ENCODE measurements at regions not wholly inside any gene's neighbourhood (a gene's known extent, or its start where the extent isn't known, plus 50 kb on each side); places are given as distances from the start of the nearest gene placed in this dataset.

GRCh38 chr12:58656254-58657009, 263.9 kb downstream of the LRIG3 start:
- no peak overlapping the region for H2AK9ac ChIP-seq (replicated peaks; ENCODE audit: low read depth, low read length, poor library complexity)
- dilution Hi-C loops (cut with HindIII; ENCODE audit: low sequenced_read_pairs, unreplicated experiment), result no loop called here
- POLR2A ChIA-PET (ENCODE audit: unreplicated experiment), result no interaction called here

More at GRCh38 chr12:58656254-58657009, 263.9 kb downstream of the LRIG3 start:
- peak overlapping the region; percentile 67 for H2AFZ ChIP-seq (replicated peaks; ENCODE audit: low read length, poor library complexity)
- H3K27ac ChIP-seq (ENCODE audit: insufficient read depth, low read length), result peak overlapping the region; percentile 20; the same call in 1 of the 2 replicates
- TF ChIP-seq CEBPB (IDR thresholded peaks at IDR 0.05; ENCODE audit: low read depth, low read length) (no peak), RFX5 (IDR thresholded peaks at IDR 0.05; ENCODE audit: low read depth, low read length) (no peak), NFE2L2 (IDR thresholded peaks at IDR 0.05; ENCODE audit: low read depth, low read length) (no peak), ELK1 (IDR thresholded peaks at IDR 0.05; ENCODE audit: borderline replicate concordance, low read depth, low read length) (no peak), CHD1 (IDR thresholded peaks at IDR 0.05; ENCODE audit: low read depth, low read length) (no peak), MAZ (IDR thresholded peaks at IDR 0.05; ENCODE audit: borderline replicate concordance, low read depth, low read length) (no peak)
- H2BK120ac ChIP-seq (ENCODE audit: low read depth, low read length), result peak overlapping the region; percentile 51
- no peaks in the 10 kb centered on the region for H3K79me1 ChIP-seq (ENCODE audit: low read depth in 1 of 2, low read length in 2 of 2)
- H4K8ac ChIP-seq (ENCODE audit: low read depth in 2 of 2, low read length in 2 of 2), result peak overlapping the region in 1 of 2 experiments; percentile 22; a peak in 2 of 4 replicates
- H3K9me3 ChIP-seq (ENCODE audit: control insufficient read depth, insufficient read depth, low read length), result no peaks in the 10 kb centered on the region
- no peak overlapping the region for H3K56ac ChIP-seq (ENCODE audit: extremely low read depth, insufficient read depth, low read length)
- no CpG with 5 or more reads among the region's 3 CpGs for WGBS, 2 experiments (ENCODE audit: extremely low coverage in 2 of 2, insufficient read length in 1 of 2)
- no peak overlapping the region for H2BK15ac ChIP-seq (ENCODE audit: low read depth, low read length)
- intact Hi-C loops (cut with micrococcal nuclease), result no loop called here
- H3K4ac ChIP-seq (ENCODE audit: low read depth, low read length), result peak overlapping the region; percentile 66
- no peaks in the 10 kb centered on the region for H3K36me3 ChIP-seq (ENCODE audit: control insufficient read depth, insufficient read depth, low read length)
- peak overlapping the region; percentile 61 for H2BK20ac ChIP-seq (ENCODE audit: low read depth, low read length)
- H3K9me1 ChIP-seq (ENCODE audit: insufficient read depth, low read length), result peaks cover 4% of the 10 kb centered on the region; the same call in 1 of the 2 replicates
- ATAC-seq (ENCODE audit: low read depth) (no peak), DNase-seq (no peak)
- in situ Hi-C loops (cut with MboI; ENCODE audit: low sequenced_read_pairs), result no loop called here
- H3K23ac ChIP-seq (ENCODE audit: low read depth, low read length), result no peak overlapping the region
- H4K20me1 ChIP-seq (ENCODE audit: insufficient read depth, low read length), result no peaks in the 10 kb centered on the region
- H3K9ac ChIP-seq (ENCODE audit: low read depth, low read length), result no peak overlapping the region
- H2BK5ac ChIP-seq (ENCODE audit: low read depth, low read length, poor library complexity, severe bottlenecking), result no peak overlapping the region
- BruUV-seq (replicated peaks), result no TSS peak
- no peaks in the 10 kb centered on the region for H3K27me3 ChIP-seq (ENCODE audit: control insufficient read depth, insufficient read depth, low read length)
- peak overlapping the region; percentile 39; the same call in 1 of the 2 replicates for H2AK5ac ChIP-seq (ENCODE audit: low read depth, low read length)
- peak overlapping the region; percentile 31; the same call in 1 of the 2 replicates for H3K14ac ChIP-seq (replicated peaks; ENCODE audit: low read depth, low read length)
- H4K5ac ChIP-seq (ENCODE audit: low read depth, low read length), result no peak overlapping the region
- H3K18ac ChIP-seq (ENCODE audit: low read depth, low read length), result peak overlapping the region; percentile 5; the same call in 1 of the 2 replicates
- peaks cover 6% of the 10 kb centered on the region for H3K4me1 ChIP-seq (ENCODE audit: control insufficient read depth, insufficient read depth, low read length)
- no peak overlapping the region for H3K4me2 ChIP-seq (ENCODE audit: low read depth, low read length)
- no peak overlapping the region for H3K4me3 ChIP-seq (ENCODE audit: insufficient read depth, low read depth, low read length)
- H4K91ac ChIP-seq (ENCODE audit: insufficient read depth, low read depth, low read length), result peak overlapping the region; percentile 70
- CTCF ChIA-PET, result interaction anchor here (1.6 kb wide), 1 partner anchor 8 kb away, joined by 5 read pairs; no protein-coding TSS in a partner anchor
